SJCRH30 (cell line): ENCODE measurements at regions not wholly inside any gene's neighbourhood (a gene's known extent, or its start where the extent isn't known, plus 50 kb on each side); places are given as distances from the start of the nearest gene placed in this dataset.

Source experiments
- DNase-seq, 2 experiments: peaks; one replicate each; pipeline ENCODE4 v3.0.0-alpha.2; 2015 to 2020
- H3K27ac ChIP-seq: fragments of 250-450 bp; sonication (Bioruptor Pico); 2 replicates; pipeline ENCODE4 v1.5.1; 2020; ENCODE audit warnings: mild to moderate bottlenecking, moderate library complexity
- H3K27me3 ChIP-seq: fragments of 250-450 bp; sonication (Bioruptor Pico); 2 replicates; pipeline ENCODE4 v1.5.1; 2020; ENCODE audit warnings: mild to moderate bottlenecking, moderate library complexity
- H3K36me3 ChIP-seq: fragments of 250-450 bp; sonication (Bioruptor Pico); 2 replicates; pipeline ENCODE4 v1.5.1; 2020; ENCODE audit warnings: mild to moderate bottlenecking, moderate library complexity
- H3K4me1 ChIP-seq: fragments of 250-450 bp; sonication (Bioruptor Pico); 2 replicates; pipeline ENCODE4 v1.5.1; 2020; ENCODE audit warnings: mild to moderate bottlenecking, moderate library complexity
- H3K4me3 ChIP-seq: fragments of 250-450 bp; sonication (Bioruptor Pico); 2 replicates; pipeline ENCODE4 v1.5.1; 2020; ENCODE audit warnings: mild to moderate bottlenecking, moderate library complexity
- H3K9me3 ChIP-seq: fragments of 250-450 bp; sonication (Bioruptor Pico); replicated peaks from 2 replicates; pipeline ENCODE4 v1.5.1; 2020; ENCODE audit warnings: mild to moderate bottlenecking, moderate library complexity

DNA sequence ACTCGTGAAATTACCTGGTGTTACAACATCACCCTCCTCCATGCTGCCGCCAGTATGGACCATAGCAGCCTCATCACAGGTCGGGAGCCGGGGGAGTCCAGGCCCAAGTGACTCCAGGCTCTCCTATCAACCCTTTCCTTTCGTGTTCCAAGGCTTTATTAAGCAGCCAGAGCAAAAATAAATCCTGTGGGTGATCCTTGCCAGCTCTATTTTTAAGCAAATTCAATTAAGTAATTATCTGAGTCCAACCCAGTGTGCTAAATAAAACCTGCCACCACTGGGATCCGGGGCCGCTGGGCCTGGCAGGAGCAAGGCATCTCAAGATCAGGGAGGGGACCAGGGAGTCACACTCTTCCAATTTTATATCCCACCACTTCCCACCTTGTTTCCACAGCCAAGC lies 80.7 kb upstream of the PRPS1 start:
- no peaks in the 10 kb centered on the region for H3K9me3 ChIP-seq
- no peaks in the 10 kb centered on the region for H3K27me3 ChIP-seq
- DNase-seq = no peak
- H3K4me3 ChIP-seq = no peak overlapping the region
- H3K4me1 ChIP-seq = no peaks in the 10 kb centered on the region
- H3K27ac ChIP-seq = no peak overlapping the region
- H3K36me3 ChIP-seq = no peaks in the 10 kb centered on the region

DNA sequence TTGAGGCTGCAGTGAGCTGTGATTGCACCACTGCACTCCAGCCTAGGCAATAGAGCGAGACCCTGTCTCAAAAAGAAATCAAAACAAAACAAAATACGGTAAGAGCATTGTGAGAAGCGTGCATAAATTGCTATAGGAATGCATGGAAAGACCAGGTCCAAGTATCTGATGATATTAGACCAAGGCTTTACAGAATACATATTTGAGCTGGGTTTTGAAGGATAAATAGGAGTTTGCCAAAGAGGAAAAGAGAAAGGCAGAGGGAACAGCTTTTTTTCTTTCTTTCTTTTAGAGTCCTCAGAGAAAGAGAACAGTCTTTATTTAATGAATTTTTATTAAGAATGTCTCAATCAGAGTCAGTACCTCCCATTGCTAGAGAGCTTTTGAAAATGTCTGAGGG lies 79.5 kb upstream of the PRPS1 start:
- H3K9me3 ChIP-seq = no peaks in the 10 kb centered on the region
- H3K4me1 ChIP-seq = no peaks in the 10 kb centered on the region
- H3K27ac ChIP-seq = no peak overlapping the region
- H3K36me3 ChIP-seq = no peaks in the 10 kb centered on the region
- no peak for DNase-seq
- H3K27me3 ChIP-seq = no peaks in the 10 kb centered on the region
- no peak overlapping the region for H3K4me3 ChIP-seq

DNA sequence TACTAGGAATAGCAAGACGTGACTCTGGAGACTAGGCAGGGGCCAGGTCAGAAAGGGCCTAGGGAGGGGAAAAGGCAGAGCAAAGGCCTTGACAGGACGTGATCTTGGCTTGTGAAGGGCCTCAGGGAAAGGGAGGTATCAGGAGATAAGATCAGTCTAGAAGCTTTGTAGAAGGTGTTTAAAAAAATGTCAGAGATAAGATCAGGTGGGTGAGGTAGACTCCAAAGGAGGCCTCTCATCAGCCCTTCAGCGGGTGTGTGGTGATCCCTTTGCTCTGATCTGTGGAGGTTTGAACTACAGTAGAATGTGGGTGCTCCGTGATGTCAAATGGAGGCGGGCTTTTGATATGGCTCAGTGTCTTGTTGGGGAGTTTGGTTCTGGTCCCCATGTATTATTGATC lies 78.8 kb upstream of the PRPS1 start:
- H3K36me3 ChIP-seq = no peaks in the 10 kb centered on the region
- no peak overlapping the region for H3K4me3 ChIP-seq
- no peaks in the 10 kb centered on the region for H3K27me3 ChIP-seq
- no peak overlapping the region for H3K27ac ChIP-seq
- H3K9me3 ChIP-seq = no peaks in the 10 kb centered on the region
- H3K4me1 ChIP-seq = no peaks in the 10 kb centered on the region
- DNase-seq = no peak

DNA sequence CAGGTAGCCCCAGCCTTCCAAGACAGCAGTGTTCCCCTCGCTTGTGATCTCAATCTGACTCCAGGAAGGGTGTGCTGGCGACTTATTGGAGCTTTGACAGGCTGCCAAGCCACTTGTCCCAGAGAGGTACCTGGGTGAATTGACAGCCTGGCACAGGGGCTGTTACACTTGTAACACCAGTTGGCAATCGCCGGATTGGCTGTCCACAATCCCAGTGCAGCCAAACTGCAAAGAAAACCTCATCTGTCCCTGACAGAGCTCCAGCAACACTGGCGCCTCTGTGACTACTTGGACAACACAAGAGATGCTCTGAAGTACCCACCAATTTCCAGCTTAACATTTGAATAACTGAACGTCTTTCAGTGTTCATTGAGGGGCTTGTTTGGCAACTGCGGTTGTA lies 76.8 kb upstream of the PRPS1 start:
- H3K9me3 ChIP-seq = no peaks in the 10 kb centered on the region
- DNase-seq = no peak
- no peak overlapping the region for H3K27ac ChIP-seq
- no peaks in the 10 kb centered on the region for H3K27me3 ChIP-seq
- no peaks in the 10 kb centered on the region for H3K4me1 ChIP-seq
- H3K4me3 ChIP-seq = no peak overlapping the region
- no peaks in the 10 kb centered on the region for H3K36me3 ChIP-seq

DNA sequence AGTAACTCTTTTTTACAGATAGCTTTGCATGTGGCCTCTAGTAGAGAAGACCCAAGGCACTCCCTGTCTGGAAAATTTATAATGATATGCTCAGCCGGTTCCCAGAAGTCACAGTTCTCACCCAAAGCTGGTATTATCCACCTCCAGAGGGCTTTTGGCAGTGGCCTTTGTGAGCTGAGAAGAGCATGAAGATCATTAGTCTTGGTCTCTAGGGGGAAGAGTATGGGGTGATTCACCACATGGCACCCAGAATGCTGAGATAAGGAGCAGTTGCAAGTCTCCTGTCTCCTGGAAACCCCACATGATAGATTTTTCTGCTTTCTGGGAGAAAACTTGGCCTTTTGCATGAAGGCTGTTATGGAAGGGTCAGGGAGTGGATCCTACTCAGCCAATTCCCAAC lies 75.4 kb upstream of the PRPS1 start:
- DNase-seq = no peak
- no peak overlapping the region for H3K4me3 ChIP-seq
- H3K27me3 ChIP-seq = no peaks in the 10 kb centered on the region
- H3K4me1 ChIP-seq = no peaks in the 10 kb centered on the region
- H3K27ac ChIP-seq = no peak overlapping the region
- no peaks in the 10 kb centered on the region for H3K9me3 ChIP-seq
- no peaks in the 10 kb centered on the region for H3K36me3 ChIP-seq

DNA sequence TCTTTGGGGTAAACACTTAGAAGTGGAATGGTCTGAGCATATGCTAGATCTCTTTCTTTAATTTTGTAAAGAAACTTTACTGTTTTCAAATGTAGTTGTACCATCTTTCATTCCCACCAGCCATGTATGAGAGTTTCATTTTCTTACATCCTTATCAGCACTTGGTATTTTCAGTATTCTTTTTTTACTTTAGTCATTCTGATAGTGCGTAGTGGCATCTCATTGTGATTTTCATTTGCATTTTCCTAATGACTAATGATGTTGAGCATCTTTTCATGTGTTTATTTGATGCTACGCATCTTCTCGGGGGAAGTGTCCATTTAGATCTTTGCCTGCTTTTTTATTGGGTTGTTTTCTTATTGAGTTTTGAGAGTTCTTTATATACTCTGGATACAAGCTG lies 71.3 kb upstream of the PRPS1 start:
- no peaks in the 10 kb centered on the region for H3K9me3 ChIP-seq
- DNase-seq = no peak
- H3K4me3 ChIP-seq = no peak overlapping the region

DNA sequence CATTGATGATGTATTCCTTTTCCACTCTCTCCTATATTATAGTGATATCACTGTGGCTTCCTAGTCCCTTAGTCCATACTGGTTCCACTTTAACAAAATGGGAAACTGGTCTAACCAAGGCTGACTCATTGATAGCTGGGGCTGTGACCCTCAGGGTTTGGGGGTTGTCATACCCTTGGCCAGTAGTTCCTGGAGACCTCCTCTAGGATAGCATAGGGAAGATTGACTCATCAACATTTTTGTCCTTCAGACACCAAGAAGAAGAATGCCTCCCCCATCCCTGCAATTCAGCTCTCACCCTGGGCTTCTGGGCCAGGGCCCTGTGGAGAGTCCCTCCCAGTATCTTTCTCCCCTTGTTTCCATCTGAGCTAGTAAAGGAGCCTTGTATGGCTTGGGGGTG lies 68.8 kb upstream of the PRPS1 start:
- DNase-seq = no peak

More for the DNA sequence above, 71.3 kb upstream of the PRPS1 start:
- H3K27me3 ChIP-seq = no peaks in the 10 kb centered on the region
- H3K36me3 ChIP-seq = no peaks in the 10 kb centered on the region
- no peaks in the 10 kb centered on the region for H3K4me1 ChIP-seq
- no peak overlapping the region for H3K27ac ChIP-seq

DNA sequence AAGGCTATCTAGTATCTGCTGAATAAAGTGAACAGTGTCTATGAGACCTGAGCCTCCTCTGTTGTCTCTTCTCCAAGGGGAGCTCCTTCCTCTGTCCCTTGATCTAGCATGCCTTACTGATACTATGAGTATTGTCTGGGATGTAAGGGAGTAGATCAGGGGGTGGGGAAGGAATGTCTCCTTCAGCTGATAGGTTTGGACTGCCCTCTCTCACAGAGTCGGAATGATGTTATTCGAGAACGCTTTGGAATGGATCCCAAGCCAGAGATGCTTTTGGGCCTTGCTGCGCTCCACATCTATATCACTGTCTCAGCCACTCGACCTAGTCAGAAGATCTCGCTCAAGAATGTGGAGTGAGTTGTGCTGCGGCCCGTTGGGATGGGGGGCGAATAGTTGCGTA lies 68.3 kb upstream of the PRPS1 start:
- no peaks in the 10 kb centered on the region for H3K9me3 ChIP-seq
- no peaks in the 10 kb centered on the region for H3K36me3 ChIP-seq
- no peaks in the 10 kb centered on the region for H3K27me3 ChIP-seq
- no peak overlapping the region for H3K27ac ChIP-seq
- no peaks in the 10 kb centered on the region for H3K4me1 ChIP-seq
- no peak overlapping the region for H3K4me3 ChIP-seq
- DNase-seq = no peak

More for the DNA sequence above, 68.8 kb upstream of the PRPS1 start:
- no peaks in the 10 kb centered on the region for H3K4me1 ChIP-seq
- H3K9me3 ChIP-seq = no peaks in the 10 kb centered on the region
- no peaks in the 10 kb centered on the region for H3K27me3 ChIP-seq
- no peak overlapping the region for H3K4me3 ChIP-seq
- H3K27ac ChIP-seq = no peak overlapping the region
- H3K36me3 ChIP-seq = no peaks in the 10 kb centered on the region

DNA sequence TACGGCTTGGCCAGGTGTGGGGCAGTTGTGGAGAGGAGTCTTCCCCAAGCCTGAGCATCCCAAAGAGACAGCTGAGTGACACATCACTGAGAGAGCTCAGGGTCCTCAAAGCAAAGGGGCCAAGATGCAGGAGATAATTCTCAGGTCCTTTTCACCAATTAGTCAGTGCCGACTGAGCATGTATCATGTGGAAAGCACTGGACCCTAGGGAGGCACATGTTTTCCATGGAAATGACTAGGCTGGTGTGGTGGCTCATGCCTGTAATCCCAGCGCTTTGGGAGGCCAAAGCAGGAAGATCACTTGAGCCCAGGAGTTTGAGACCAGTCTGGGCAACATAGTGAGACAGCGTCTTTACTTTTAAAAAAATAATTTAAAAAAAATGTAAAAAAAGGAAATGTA lies 67.3 kb upstream of the PRPS1 start:
- DNase-seq = no peak
- no peak overlapping the region for H3K27ac ChIP-seq
- H3K27me3 ChIP-seq = no peaks in the 10 kb centered on the region
- no peaks in the 10 kb centered on the region for H3K9me3 ChIP-seq
- no peak overlapping the region for H3K4me3 ChIP-seq
- no peaks in the 10 kb centered on the region for H3K36me3 ChIP-seq
- H3K4me1 ChIP-seq = no peaks in the 10 kb centered on the region

DNA sequence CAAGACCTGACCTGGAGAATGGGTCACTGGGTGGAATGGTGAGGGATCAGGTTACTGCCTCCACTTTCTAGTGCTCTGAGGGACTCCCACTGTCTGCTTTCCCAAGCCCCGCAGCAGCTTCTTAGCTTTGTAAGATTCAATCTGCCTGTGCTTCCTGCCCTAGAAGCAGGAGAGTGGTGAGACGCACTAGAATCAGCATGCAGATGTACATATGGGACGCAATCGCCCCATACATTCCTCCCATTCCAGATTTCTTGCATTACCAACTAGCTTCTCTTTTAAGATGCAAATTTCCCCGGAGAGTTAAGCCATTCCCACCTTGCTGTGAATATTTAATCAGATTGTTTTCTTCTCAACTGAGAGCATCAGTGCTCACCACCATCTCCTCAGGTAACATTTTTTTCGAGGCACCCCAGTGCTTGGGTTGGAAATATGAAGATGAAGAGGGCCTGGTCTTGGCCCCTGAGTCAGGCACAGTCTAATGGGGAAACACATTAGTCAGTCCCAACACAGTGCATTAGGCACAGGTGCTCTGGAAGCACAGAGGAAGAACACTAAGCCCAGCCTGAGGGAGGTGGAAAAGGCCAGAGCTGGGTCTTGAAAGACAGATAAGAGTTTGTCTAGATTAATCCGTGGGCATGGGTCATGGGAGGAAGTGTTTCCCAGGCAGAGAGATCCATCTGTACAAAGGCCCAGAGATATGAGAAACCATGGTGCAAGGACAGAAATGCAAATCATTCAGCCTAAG lies 66.7 kb upstream of the PRPS1 start:
- H3K4me1 ChIP-seq = no peaks in the 10 kb centered on the region
- no peak overlapping the region for H3K27ac ChIP-seq
- H3K36me3 ChIP-seq = no peaks in the 10 kb centered on the region
- no peak overlapping the region for H3K4me3 ChIP-seq
- no peak for DNase-seq
- no peaks in the 10 kb centered on the region for H3K9me3 ChIP-seq
- H3K27me3 ChIP-seq = no peaks in the 10 kb centered on the region

DNA sequence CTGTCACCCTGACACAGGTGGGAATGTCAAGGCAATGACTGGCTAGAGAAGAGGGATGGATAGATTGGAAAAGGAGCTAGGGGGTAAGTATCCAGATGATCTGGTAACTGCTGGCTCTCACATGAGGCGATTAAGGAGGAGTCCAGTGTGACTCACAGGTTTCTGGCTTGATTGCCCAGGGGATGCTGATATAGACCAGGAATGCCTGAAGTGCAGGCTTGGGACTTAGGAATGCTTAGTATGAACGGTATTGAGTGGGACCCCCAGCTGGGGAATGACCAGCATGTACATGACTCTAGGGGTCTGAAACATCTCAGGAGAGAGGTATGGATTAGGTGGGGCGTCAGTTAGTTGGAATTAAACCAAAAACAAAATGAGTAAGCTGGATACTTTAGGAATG lies 65.8 kb upstream of the PRPS1 start:
- Histone ChIP-seq H3K9me3 (no peaks in the 10 kb centered on the region), H3K4me1 (no peaks in the 10 kb centered on the region), H3K27me3 (no peaks in the 10 kb centered on the region), H3K27ac (no peak overlapping the region), H3K4me3 (no peak overlapping the region), H3K36me3 (no peaks in the 10 kb centered on the region)
- DNase-seq = no peak

DNA sequence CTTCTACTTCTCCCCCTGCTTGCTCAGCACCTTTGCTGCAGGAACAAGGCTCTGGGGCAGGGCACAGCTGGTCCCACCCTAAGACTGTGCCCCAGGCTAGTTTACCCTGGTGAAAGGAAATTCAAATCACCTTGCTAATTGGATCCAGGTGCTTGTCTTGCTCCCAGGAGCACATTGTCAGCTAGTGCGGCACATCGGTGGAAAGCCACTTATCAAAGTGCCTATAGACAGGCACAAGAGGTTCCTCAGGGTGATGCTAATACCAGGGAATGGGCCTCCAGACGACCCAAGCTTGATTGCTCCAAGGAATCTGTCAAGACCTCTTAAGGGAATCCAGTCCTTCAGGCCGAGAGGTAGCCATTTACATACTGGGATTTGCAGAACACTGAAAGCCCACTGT lies 64.5 kb upstream of the PRPS1 start:
- H3K9me3 ChIP-seq = no peaks in the 10 kb centered on the region
- no peak overlapping the region for H3K4me3 ChIP-seq
- no peaks in the 10 kb centered on the region for H3K4me1 ChIP-seq
- H3K36me3 ChIP-seq = no peaks in the 10 kb centered on the region
- H3K27ac ChIP-seq = no peak overlapping the region
- no peaks in the 10 kb centered on the region for H3K27me3 ChIP-seq
- no peak for DNase-seq

DNA sequence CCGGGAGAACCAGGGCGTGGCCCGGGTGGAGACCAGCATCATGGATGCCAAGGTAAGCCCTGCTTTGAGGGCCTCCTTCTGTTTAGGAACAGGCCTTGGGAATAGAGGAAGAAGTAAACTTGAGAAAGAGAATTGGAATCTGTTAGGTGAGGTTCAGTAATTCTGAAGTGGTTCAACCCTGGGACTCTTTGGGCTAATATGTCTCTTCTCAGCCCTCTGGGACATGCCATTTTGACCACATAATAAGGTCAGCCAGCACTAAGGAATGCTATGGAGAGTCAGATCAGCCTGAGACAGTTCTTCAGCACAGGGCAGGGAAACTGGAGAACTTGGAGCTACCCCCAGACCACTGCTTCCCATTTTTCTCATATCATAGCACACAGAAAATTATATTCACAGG lies 63.3 kb upstream of the PRPS1 start:
- DNase-seq = no peak
- no peaks in the 10 kb centered on the region for H3K9me3 ChIP-seq
- no peak overlapping the region for H3K27ac ChIP-seq
- no peak overlapping the region for H3K4me3 ChIP-seq
- H3K27me3 ChIP-seq = no peaks in the 10 kb centered on the region
- no peaks in the 10 kb centered on the region for H3K36me3 ChIP-seq
- no peaks in the 10 kb centered on the region for H3K4me1 ChIP-seq

DNA sequence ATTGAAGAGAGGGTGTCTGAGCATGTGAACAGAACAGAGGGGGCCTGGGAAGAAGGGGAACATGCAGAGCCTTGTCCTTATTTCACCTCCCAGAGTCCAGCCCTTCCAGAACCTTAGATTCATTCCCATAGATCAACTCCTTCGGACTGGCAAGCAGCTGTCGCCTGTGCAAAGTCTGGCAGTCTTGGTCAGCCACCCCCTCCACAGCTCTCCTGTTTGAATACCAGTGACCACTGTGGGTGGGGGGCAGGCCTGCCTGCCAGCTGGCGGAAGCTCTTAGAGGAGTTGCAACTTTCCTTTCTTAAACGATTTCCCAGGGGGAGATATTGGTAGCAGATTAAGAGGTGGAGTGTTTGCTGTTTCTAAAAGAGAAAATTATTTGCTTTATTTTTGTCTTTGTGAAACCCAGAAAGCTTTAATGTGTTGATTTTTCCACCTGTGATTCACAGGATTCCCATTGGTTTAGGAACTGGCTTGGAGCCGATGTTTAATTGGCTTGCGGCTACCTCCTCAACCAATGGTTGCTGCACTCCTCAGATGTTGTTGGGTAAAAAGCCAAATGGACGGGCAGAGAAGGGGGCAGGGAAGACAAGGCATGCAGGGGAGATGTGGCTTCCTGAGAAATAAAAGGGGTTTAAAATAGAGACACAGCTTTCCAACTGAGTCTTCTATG lies 62.2 kb upstream of the PRPS1 start:
- Histone ChIP-seq H3K4me3 (no peak overlapping the region), H3K9me3 (no peaks in the 10 kb centered on the region), H3K27me3 (no peaks in the 10 kb centered on the region), H3K4me1 (no peaks in the 10 kb centered on the region), H3K27ac (no peak overlapping the region), H3K36me3 (no peaks in the 10 kb centered on the region)
- DNase-seq = peak; percentile 25 to 45

DNA sequence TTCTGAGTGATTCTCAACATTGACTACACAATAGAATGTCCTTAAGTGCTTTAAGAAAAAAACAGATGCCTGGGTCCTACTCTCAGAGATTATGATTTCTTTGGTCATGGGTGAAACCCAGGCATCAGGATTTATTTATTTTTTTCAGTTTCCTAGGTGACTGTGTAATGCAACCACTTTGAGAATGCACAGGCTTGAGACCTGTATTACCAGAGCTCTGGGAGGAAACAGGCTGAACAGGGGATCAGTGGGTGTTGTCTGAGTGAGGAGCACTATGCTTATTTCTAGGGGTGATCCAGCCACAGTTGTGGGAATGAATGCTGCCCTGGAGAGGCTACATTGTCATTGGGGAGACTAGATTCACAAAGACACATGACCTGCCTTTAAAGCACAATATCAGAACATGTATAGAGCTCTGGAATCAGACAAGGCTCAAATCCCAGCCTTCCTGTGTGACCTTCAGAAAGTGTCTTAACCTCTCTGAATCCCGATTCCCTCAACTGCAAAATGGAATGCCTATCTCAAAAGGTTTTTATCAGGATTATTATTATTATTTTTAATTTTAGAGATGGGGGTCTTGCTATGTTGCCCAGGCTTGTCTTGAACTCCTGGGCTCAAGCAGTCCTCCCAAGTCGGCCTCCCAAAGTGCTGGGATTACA lies 61.6 kb upstream of the PRPS1 start:
- Histone ChIP-seq H3K9me3 (no peaks in the 10 kb centered on the region), H3K4me3 (no peak overlapping the region), H3K27ac (no peak overlapping the region), H3K27me3 (no peaks in the 10 kb centered on the region), H3K36me3 (no peaks in the 10 kb centered on the region), H3K4me1 (no peaks in the 10 kb centered on the region)
- no peak for DNase-seq
